ENCODE measurements at regions not wholly inside any gene's neighbourhood (a gene's known extent, or its start where the extent isn't known, plus 50 kb on each side); places are given as distances from the start of the nearest gene placed in this dataset.

GRCh38 chr20:60624066-60624465 is 628.0 kb upstream of the CDH4 start:
- Mint-ChIP-seq H3K27ac (no peak overlapping the region), H3K4me1 (no peaks in the 10 kb centered on the region), H3K36me3 (no peaks in the 10 kb centered on the region), H3K27me3 (no peaks in the 10 kb centered on the region), H3K4me3 (no peak overlapping the region), H3K9me3 (no peaks in the 10 kb centered on the region)
- CTCF ChIA-PET, result no interaction called here
- DNase-seq, result no peak

GRCh38 chr20:60627751-60628565 is 624.1 kb upstream of the CDH4 start:
- DNase-seq, result no peak
- no peaks in the 10 kb centered on the region for H3K27me3 Mint-ChIP-seq
- no peaks in the 10 kb centered on the region for H3K36me3 Mint-ChIP-seq
- H3K9me3 Mint-ChIP-seq, result no peaks in the 10 kb centered on the region
- no peak overlapping the region for H3K4me3 Mint-ChIP-seq
- no peak overlapping the region for H3K27ac Mint-ChIP-seq
- H3K4me1 Mint-ChIP-seq, result no peaks in the 10 kb centered on the region
- CTCF ChIA-PET, result no interaction called here

DNA sequence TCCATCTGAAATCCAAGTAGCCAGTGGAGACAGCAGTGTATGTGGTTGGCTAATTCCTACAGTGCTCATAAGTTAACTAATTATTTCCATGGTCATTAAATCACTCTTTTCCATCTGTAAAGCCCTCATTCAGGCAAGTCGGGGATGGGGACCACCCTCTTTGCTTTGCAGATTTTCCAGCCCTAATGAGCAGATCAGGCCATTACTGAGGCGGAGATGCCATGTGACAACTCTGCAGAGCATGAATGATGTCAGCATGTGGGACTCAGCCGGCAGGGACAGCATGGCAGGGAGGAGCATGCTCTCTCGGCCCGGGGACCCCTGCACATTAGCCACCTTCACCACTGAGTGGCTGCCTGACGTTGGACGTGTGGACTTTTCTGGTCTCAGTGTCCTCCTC is 623.3 kb upstream of the CDH4 start:
- no peak for DNase-seq

DNA sequence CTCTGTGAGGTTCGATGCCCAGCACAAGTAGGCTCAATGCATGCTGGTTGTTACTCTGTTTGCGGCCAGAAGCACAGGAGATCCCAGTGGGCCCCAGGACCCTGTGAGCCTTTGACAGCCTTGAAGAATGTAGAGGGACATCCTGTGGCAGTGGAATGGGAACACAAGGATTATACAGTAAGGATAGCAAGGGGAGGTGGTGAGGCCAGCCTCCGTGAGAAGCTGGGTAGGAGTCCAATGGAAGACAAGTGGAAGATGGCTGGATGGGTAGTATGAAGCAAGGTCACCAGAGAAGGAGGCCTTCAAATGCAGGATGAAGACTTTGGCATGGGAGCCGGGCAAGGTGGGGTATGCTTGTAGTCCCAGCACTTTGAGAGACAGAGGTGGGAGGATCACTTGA is 622.9 kb upstream of the CDH4 start:
- DNase-seq, result no peak
- CTCF ChIA-PET, result no interaction called here
- Mint-ChIP-seq H3K36me3 (no peaks in the 10 kb centered on the region), H3K27me3 (no peaks in the 10 kb centered on the region), H3K4me3 (no peak overlapping the region), H3K4me1 (no peaks in the 10 kb centered on the region), H3K9me3 (no peaks in the 10 kb centered on the region), H3K27ac (no peak overlapping the region)

More for the DNA sequence above, 623.3 kb upstream of the CDH4 start:
- H3K27me3 Mint-ChIP-seq, result no peaks in the 10 kb centered on the region
- H3K4me3 Mint-ChIP-seq, result no peak overlapping the region
- no peaks in the 10 kb centered on the region for H3K4me1 Mint-ChIP-seq
- no peaks in the 10 kb centered on the region for H3K9me3 Mint-ChIP-seq
- no peaks in the 10 kb centered on the region for H3K36me3 Mint-ChIP-seq
- CTCF ChIA-PET, result no interaction called here
- H3K27ac Mint-ChIP-seq, result no peak overlapping the region

GRCh38 chr20:60630609-60631008 is 621.5 kb upstream of the CDH4 start:
- no peak for DNase-seq
- Mint-ChIP-seq H3K36me3 (no peaks in the 10 kb centered on the region), H3K4me1 (no peaks in the 10 kb centered on the region), H3K4me3 (no peak overlapping the region), H3K27ac (no peak overlapping the region), H3K27me3 (no peaks in the 10 kb centered on the region), H3K9me3 (no peaks in the 10 kb centered on the region)
- CTCF ChIA-PET, result no interaction called here

DNA sequence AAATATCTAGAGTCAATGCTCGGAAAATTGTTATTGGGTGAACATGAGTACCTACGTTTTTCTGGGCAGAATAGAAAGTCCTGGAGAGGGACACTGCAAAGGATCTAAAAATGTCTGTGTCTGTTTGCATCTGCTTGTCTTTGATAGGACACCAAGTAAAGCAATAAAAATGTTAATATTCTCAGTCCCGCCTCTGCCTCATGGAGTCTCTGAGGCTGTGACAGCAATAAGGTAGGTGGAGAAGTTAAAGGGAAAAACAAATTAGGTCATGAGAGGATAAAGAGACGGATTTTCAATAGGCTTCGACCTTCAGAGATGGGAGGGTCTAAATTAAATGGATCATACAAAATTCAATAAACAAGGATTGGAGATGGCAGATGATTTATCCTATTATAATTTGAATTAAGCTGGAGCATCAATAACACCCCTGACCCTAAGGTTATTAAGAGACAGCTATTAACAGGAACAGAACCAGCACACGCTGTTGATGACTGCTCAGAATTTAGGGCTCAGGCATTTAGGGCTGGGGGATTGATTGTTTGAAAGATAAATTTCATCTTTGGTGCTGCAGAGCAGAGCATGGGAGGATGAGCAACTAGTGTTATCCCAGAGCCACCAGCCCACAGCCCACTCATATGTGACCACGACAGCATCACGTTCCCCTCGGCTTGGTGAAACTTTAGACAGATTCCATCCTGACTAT is 620.3 kb upstream of the CDH4 start:
- Mint-ChIP-seq H3K36me3 (no peaks in the 10 kb centered on the region), H3K27ac (no peak overlapping the region), H3K9me3 (no peaks in the 10 kb centered on the region), H3K4me1 (no peaks in the 10 kb centered on the region), H3K4me3 (no peak overlapping the region), H3K27me3 (no peaks in the 10 kb centered on the region)
- CTCF ChIA-PET, result no interaction called here
- DNase-seq, result no peak

DNA sequence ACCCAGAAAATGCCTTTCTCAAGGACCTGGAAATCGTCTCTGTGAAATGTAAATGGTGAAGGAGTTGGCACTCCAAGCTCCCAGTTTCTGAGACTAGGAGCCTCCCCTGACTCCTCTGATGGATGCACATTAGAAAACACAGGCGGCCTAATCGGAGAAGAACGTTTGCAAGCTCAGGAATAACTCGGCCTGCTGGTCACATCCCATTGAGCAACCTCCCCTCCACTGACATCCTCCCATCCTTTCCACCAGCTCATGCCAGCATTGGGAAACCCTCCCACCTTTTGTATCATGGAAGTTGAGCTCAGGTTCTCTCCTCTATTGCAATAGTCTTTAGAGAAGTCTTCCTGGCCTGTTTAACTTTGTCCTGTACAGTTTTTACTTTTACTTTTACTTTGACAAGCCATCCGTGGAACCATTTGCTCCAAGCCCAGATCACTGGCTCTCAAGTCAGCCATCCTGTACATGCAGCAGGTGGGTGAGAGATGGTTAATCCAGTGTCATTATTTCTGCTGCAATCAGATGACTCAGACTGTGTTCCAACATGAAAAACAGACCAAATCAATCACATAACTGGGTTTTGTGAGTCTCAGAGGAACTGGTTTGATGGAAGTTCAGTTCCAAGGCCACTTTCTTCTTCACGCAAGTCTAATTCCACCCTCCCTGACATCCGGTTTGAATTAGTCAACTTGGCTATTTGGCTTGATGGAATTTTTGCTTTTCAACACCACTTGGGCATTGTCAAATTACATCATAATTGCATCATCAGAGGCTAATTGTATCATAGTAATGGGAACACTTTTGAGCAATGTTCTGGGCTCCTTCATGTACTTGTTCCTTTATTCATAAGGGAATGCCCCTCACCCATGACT is 619.4 kb upstream of the CDH4 start:
- Mint-ChIP-seq H3K36me3 (no peaks in the 10 kb centered on the region), H3K4me1 (no peaks in the 10 kb centered on the region), H3K27ac (no peak overlapping the region), H3K27me3 (no peaks in the 10 kb centered on the region), H3K4me3 (no peak overlapping the region), H3K9me3 (no peaks in the 10 kb centered on the region)
- DNase-seq, result no peak
- CTCF ChIA-PET, result no interaction called here

DNA sequence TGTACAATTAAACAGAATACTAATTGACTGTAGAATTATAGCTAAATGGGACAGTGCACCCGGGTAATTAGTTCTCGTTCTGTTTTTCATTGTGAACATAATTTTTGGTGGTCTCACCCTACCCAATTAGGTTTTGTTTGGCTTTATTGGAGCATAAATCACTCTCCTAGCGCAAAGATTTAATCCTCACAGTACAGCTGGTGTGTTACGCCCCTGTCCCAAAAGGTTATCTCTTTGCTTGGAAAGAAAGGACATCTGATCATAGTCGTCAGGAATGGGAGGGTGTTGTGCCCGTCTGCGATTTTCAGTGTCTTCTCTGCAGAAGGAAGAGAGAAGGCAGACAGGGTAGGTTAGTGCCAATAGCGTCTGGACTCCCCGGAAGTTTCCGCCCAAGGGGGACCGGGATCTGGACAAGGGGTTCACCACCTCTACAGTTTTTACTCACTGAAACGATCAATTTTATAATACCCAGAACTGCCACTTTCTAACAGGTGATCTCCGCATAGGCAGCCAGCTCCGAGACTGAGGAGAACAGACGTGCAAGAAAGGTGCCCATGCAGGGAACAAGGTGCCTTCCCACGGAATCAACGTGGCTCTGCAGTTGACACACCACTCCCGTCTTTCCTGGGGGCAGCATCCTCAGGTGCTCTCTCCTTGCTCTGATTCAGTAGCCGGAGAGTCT is 617.4 kb upstream of the CDH4 start:
- no peak overlapping the region for H3K4me3 Mint-ChIP-seq
- CTCF ChIA-PET, result no interaction called here
- H3K27ac Mint-ChIP-seq, result no peak overlapping the region
- H3K9me3 Mint-ChIP-seq, result no peaks in the 10 kb centered on the region
- H3K4me1 Mint-ChIP-seq, result no peaks in the 10 kb centered on the region
- H3K36me3 Mint-ChIP-seq, result no peaks in the 10 kb centered on the region
- no peaks in the 10 kb centered on the region for H3K27me3 Mint-ChIP-seq
- DNase-seq, result no peak

DNA sequence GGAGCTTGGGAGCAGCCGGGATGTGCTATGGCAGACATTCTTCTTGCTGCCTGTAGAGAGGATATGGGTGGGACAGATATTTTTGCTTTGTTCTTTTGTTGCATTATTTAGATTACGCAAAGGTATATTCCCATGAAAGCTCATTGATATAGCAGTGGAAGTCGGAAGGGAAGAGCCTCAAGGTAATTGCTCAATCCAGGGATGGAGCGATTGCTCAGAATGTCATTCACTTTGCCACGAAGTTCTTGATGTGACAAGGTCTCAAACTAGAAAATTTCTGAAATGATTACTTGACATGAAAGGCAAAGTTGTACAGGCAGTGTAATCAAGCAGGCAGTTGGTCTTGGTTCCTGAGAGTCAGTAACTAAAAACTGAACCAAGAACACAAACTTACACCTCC is 615.6 kb upstream of the CDH4 start:
- no peaks in the 10 kb centered on the region for H3K9me3 Mint-ChIP-seq
- H3K27ac Mint-ChIP-seq, result no peak overlapping the region
- DNase-seq, result no peak
- CTCF ChIA-PET, result no interaction called here
- H3K4me3 Mint-ChIP-seq, result no peak overlapping the region
- H3K4me1 Mint-ChIP-seq, result no peaks in the 10 kb centered on the region
- H3K27me3 Mint-ChIP-seq, result no peaks in the 10 kb centered on the region
- no peaks in the 10 kb centered on the region for H3K36me3 Mint-ChIP-seq

- Mint-ChIP-seq H3K4me1 (no peaks in the 10 kb centered on the region), H3K27ac (no peak overlapping the region), H3K36me3 (no peaks in the 10 kb centered on the region), H3K9me3 (no peaks in the 10 kb centered on the region), H3K27me3 (no peaks in the 10 kb centered on the region), H3K4me3 (no peak overlapping the region)
- CTCF ChIA-PET, result no interaction called here
- no peak for DNase-seq
Observed at GRCh38 chr20:60637801-60638200, 614.3 kb upstream of the CDH4 start.

GRCh38 chr20:60638430-60639098 is 613.5 kb upstream of the CDH4 start:
- Mint-ChIP-seq H3K36me3 (no peaks in the 10 kb centered on the region), H3K27me3 (no peaks in the 10 kb centered on the region), H3K27ac (no peak overlapping the region), H3K9me3 (no peaks in the 10 kb centered on the region), H3K4me3 (no peak overlapping the region), H3K4me1 (no peaks in the 10 kb centered on the region)
- DNase-seq, result no peak
- CTCF ChIA-PET, result no interaction called here

DNA sequence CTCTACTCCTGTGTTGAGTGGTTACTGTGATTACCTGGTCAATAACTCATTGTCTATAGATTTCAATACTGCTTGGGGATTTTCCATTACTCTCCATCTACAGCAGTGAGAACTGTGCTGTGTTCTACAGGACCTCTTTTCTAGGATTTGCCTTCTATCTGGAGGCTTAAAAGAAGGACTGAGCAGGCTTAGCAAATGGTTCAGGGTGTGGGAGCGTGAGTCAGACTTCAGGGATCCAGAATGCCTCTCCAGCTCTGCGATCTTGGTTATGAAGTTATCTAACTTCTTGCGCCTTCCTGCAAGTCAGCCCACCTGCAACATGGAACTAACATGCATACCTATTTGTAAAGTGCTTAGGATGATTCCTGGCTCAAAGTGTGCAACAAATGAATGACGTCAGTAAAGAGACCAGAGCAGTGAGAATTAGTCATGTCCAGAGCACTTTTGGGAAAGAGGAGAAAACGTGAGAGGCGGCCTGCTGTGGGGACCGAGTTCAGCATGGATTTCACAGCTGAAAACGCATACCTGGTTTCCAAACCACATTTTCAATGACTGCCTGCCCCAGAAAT is 610.1 kb upstream of the CDH4 start:
- Mint-ChIP-seq H3K36me3 (no peaks in the 10 kb centered on the region), H3K27me3 (no peaks in the 10 kb centered on the region), H3K27ac (no peak overlapping the region)

GRCh38 chr20:60642541-60642940 is 609.5 kb upstream of the CDH4 start:
- Mint-ChIP-seq H3K27me3 (no peaks in the 10 kb centered on the region), H3K4me3 (no peak overlapping the region), H3K4me1 (no peaks in the 10 kb centered on the region), H3K36me3 (no peaks in the 10 kb centered on the region), H3K9me3 (peaks cover 5% of the 10 kb centered on the region), H3K27ac (no peak overlapping the region)
- no peak for DNase-seq
- CTCF ChIA-PET, result no interaction called here

More for the DNA sequence above, 610.1 kb upstream of the CDH4 start:
- Mint-ChIP-seq H3K9me3 (peaks cover 4% of the 10 kb centered on the region), H3K4me1 (no peaks in the 10 kb centered on the region), H3K4me3 (no peak overlapping the region)
- CTCF ChIA-PET, result no interaction called here
- DNase-seq, result no peak

All from activated naive CD4-positive, alpha-beta T cell treated with anti-CD3 and anti-CD28 coated beads, Interleukin-2, amount 10 ng/mL, durations not matched to agents 7 days and 5 days (primary cell).